NCI-H226 (cell line): ENCODE measurements at regions not wholly inside any gene's neighbourhood (a gene's known extent, or its start where the extent isn't known, plus 50 kb on each side); places are given as distances from the start of the nearest gene placed in this dataset.
"Not testable (repeated sequence)": the region's sequence is repeated elsewhere in the genome, so short reads cannot be mapped to it uniquely, and the experiment has no call there.

ENCODE experiments used
- DNase-seq: peaks from one replicate; pipeline ENCODE4 v3.0.0-alpha.2; 2015

DNA sequence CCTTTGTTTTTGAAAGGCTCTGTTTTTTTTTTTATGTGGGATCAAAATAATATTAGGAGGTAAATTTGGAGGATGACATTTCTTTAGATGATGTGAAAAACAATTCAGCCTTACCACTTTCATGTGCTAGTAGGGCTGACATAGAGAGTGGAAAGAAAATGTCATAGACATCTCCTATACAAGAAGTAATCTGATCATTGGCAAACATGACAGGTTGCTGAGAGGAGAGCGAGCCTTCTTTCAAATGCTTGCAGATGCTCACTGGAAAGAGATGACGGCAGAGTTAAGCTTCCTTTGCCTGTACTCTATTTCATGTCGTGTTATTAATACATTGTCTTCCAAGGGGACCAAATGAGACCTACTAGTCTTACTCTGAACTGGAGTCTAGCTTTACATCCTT lies 160.1 kb upstream of the DAP start:
- no peak for DNase-seq

DNA sequence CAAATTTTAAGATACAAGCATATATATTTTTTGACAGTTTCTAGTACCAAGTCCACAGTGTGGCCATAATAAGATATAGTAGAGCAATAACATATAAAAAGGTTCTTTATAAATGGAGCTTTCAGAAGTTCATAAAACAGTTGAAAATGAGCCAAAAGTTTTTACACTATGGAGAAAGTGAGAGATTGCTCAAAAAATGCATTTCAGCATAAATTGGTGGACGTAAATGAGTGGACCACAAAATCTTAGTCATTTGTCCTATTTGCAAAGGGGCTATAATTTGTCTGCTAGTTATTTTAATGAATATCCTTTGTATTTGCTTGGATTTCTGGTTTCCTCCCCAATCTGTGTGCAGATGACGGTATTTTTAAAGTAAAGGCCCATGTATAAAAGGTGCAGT lies 159.4 kb upstream of the DAP start:
- DNase-seq = no peak

DNA sequence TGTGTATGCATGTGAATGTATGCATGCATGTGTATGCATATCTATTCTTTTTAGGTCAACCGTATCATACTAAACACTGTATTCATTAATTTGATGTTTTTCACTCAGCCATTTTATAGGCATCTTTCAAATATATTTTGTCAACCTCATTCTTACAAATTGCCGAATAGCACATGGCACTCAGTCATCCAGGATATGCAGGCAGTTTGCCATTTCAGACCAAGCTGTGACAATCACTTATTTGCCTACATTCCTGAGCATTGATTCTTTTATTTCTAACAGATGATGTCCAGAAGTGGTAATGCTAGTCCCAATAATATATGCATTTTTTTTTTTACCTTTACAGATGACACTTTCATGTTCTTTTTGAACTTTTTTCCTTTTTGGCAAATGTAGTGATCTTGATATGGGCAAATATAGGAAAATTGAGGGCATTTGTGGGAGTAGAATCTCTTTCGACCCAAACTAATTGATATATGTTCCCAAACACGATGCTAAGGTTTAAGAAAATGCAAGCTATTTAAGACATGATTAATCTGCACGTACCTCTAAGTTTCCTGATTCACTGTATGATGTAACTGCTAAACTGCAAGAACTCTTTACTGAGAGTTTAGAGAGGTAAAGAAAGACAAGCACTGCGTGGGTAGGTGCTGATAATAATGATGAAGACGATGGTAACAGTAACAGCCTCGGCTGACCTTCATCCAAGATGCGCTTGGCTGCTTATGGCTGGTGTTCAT lies 153.9 kb upstream of the DAP start:
- DNase-seq = no peak

DNA sequence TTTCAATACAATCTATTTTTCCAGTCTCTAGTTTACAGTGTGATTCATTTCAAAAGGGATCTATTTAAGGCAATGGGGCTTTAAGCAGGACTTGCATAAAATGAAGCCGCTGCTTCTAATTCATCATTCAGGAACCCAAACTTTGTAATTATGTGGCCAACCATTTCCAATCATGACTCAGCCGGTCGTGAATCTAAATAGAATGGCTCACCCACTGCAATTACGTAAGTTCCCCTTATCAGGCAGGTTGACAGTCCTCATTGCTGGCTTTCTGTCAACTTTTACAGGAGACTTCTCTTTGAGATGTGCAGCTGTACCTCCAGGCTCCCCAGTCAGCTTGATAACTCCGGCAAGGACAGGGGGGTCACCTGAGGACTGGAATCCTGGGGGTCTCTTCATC lies 152.8 kb upstream of the DAP start:
- peak; percentile 14 for DNase-seq

DNA sequence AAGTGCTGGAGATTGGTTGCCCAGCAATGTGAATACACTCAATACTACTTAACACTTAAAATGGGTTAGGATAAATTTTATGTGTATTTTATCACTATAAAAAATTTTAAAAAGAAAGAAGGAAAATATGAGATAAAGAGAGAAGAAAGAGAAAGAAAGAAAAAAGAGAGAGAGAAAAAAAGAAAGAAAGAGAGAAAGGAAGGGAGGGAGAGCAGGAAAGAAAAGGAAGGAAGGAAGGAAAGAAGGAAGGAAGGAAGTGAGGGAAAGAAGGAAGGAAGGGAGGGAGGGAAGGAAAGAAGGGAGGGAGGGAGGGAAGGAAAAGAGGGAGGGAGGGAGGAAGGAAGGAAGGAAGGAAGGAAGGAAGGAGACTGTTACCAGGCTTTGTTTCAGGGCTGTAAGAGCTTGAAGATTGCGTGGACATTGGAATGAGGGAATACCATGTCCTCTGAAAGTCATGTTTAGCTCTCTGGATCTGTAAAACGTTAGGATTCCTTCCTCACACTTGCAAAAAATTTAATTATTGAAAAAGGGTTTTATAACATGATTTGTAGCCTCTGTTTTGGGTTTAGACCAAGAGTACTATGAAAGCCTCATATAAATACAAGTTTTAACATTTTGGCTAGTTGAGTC lies 152.3 kb upstream of the DAP start:
- no peak for DNase-seq

DNA sequence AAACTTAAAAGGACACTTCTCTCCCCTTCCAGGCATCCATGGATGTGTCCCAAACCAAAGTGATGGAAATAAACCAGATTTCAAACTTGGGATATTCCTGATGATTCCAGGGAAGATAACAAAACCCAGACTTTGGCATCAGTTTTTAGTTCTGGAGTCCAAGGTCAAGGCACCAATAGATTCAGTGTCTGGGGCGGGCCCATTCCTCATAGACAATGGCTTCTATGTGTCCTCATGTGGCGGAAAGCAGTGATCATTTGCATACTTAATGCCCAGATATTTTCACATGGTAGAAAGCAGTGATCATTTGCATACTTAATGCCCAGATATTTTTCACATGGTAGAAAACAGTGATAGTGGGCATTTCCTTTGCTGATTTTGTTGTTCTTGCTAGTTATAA lies 151.4 kb upstream of the DAP start:
- DNase-seq = no peak

DNA sequence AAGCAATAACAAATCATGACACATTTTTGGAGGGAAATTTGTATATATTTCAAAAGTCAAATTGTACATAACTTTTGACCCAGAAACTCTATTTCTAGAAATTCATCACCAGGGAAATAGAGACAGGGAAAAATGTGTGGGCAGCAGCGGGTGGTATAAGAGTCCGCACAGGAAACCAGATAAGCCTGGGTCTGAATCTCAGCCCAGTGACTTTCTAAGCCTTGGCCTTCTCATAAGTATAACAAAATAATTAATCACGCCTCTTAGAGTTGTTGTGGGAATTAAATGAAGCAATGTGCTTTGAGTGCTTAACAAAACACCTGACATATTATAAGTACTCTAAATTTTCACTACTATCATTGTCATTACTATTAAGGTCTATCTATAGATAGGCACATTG lies 149.2 kb upstream of the DAP start:
- DNase-seq = no peak

DNA sequence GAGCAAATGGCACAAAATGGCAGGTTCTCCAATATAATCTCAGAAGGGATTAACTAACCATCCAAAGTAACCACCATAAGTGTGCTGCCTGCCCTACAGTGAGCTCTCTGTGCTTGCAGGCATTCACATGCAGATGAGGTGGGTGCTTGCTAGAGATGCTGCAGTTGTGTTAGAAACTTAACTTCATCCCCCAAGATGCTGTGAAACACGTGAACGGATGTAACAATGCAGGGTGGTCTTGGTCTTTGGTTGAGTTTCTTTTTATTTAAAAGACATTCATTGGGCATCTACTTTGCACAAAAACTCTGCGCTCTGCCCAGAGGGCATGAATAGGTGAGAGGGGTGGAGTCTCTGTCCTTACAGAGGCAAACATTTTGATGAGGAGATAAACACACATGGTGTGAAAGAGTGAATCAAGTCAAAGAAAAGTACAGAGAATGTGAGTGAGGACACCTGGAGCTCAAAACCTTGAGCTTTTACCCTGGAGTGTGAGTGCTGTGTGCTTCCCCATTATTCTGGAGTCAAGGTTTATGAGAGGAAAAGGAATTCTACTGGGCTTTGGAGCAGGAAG lies 143.9 kb upstream of the DAP start:
- DNase-seq = no peak

DNA sequence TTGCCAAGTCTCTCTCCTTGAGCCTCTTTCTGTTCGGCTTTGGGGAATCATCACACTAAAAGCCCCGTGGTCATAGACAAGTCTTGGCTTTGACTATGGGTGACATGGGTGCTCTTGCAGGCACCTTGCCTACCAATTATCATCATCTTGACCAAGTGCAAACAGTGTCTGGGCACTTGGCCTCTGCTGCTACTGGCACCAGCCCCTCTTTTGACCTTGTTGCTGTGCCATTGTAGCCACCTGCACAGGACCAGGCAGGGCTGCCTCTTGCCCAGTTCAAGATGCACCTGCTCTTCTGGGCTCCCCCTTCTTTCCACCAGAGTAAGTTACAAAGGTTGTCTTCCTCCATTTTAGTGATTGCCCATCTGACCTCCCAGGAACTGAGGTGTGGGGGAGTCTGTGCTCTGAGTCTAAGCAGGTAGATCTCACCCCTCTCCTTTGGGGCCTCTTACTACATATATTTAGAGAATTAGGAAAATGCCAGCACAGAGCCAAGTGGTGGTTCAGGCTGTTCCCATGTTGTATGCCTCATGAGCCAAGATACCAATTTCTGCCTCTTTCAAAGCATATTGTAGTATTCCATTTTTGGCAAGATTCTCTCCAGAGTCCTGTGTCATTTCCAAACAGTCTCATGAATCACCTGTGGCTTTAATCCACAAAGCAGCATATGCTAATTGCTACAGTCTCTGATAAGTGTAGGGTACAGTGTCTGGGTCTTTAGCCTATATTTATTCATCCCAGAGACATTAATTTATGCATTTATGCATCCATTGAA lies 142.9 kb upstream of the DAP start:
- no peak for DNase-seq

DNA sequence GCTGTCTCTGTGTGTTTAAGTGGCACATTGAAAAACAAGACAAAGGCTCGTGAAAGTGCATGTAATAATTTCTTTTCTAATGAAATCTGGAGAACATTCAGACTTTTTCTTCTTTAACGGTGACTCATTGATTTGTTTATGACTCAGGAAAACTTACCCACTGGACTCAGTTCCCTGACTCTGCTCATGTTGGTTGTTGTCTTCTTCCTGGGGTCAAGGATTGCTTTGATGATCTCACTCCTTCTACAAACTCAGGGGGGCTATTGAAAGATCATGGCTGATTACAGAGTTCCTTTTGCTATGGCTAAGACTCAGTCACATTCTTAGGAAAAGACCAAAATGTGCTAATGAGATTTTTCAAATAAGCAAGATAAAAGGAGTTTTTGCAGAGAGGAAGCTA lies 141.1 kb upstream of the DAP start:
- no peak for DNase-seq

DNA sequence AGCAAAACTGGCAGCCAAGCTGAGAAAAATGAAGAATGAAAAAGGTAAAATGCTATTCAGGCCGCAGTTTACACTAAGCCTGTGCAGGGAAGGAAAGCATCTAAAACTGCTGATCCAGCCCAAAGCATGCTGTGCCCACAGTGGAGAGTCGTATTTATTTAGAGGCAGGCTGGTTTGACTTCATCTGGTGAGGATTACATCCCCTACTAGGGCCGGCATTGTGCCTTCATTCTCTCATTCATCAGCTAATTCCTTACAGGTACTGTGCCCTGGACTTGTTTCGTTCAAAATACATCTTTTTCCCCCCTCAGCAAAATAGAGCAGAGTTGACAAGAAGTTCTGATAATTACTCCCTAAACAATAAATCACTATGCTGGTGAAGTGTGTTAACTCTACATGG lies 137.5 kb upstream of the DAP start:
- DNase-seq = no peak

DNA sequence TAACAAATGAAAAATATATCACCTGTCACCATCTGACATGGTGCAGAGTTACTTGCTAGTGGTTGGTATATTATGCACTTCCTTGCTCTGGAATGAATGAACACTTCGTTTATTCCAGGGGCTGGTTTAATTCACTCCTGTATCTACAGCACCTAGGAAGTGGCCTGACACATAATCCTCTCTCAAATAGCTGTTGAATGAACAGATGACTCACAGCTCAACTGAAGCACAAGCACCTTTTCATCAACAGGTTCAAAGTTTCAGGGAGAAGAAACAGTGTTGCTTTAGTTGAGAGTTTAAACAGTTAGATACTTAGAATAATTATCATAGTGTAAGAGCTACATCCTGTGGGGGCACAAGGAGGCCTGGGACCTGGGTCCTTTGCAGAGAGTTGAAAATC lies 135.0 kb upstream of the DAP start:
- no peak for DNase-seq

DNA sequence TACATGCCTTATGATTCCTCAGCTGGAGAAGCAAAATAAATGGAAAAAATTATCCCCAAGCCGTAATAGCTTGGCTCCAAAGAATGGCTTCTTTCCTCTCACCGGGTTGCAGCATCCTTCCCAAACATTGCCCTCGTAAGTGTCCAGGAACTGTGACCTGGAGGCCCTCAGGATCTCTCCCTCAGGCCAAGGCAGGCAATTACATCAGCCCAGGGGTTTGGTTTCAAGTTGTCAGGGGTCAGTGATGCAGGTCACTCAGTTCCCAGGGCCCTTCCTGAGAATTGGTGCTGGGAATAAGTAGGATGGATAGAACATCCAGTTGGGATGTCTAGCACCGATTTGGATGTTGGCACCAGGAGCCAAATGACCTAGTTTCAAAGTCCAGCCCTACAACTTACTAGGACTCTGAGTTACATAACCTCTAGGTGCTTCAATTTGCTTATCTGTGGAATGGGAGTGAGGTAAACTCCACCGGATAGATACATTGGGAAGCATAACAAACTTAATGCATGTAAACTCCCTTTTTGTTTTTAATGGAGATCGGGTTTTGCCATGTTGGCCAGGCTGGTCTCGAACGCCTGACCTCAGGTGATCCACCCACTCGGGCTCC lies 133.5 kb upstream of the DAP start:
- DNase-seq = no peak

DNA sequence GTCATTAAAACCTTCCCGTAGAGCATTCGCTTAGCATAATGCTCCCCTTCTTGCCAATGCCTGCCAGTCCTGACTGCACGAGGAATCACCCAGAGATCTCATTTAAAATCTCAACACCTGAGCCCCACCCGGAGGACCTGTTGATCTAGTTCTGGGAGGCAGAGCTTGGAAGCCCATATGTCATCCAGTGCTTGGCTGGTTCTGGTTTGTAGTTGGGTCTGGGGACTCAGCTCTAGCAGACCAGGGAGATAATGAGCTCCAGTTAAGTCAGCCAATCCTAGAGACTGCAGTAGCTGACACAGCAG lies 131.8 kb upstream of the DAP start:
- no peak for DNase-seq

DNA sequence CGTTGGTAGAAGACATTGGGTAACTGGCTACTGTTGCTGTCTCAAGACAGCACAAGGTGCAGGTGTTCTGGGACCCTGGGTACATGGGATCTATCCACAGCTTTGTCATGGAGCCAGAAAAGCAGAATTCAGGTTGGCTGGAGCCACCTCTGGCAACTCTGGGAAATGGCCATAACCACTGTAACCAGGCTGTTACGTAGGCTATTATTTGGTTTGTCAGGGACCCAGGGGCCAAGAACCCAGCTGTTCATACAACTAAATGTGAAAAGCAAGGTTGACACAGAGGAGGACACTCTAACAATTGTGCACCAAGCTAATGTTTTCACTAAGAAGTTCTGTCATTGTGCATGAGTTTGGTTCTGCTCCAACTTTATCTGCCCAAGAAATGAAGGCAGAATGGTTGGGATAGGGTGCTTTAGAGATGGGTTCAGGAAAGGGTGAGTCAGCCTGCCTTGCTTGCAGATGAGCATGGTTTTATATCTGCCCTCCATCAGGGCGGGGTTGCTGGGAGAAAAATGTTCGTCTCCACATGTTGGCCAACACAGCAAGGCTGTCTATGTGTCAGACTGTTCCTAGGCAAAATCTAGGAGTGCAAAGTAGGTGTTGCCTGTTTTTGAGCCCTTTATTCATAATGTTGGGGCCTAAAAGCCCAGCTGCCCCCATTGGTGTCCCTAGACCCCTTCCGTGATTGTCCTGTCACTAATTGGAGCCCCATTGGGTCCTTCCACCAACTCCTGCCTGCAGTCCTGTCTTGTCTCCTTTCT lies 131.3 kb upstream of the DAP start:
- DNase-seq = no peak

DNA sequence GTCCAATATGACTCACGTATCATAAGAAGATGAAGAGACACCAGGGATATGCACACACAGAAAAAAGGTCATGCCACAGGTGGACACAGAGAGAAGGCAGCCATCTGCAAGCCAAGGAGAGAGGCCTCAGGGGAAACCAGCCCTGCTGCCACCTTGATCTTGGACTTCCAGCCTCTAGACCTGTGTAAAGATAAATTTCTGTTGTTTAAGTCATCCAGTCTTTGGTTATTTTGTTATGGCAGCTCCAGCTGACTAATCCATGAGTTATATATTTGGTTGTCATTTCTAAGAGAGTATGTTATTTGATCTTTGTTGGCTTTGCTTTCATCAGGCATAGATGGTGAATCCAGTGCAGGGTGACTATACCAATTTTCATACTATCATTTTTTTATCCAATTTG lies 130.2 kb upstream of the DAP start:
- no peak for DNase-seq

DNA sequence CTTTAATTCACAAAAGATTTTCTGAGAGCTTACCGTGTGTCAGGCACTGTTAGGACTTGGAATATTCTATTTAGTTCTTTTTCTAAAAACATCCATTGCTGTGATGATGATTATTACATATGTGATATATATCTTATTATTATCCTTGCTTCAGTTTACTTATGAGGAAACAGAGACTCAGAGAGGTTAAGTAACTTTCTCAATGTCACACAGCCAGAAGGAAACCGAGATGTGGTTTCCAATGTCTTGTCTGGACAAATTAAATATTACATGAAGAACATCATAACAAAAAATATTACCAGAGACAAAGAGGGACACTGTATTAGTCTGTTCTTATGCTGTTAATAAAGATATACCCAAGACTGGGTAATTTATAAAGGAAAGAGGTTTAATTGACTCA lies 125.5 kb upstream of the DAP start:
- no peak for DNase-seq

DNA sequence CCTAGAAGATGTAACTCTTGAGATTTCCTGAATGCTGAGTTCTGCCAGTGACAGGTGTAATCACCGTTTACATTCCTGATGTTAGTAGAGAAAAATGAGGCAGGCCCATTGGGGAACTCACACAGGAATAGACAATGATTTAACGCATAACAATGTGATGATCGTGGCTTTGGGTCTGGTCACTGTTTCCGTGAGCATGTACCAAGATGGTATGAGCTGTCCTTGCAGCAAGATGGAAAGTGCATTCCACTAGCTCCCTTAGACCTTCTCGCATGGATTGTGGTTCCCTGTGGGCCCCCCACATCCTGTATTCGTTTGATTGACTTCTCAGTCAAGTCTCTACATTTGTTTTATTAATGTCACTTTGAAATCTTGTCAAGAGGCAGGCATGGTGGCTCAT lies 124.0 kb upstream of the DAP start:
- DNase-seq = peak; percentile 56

DNA sequence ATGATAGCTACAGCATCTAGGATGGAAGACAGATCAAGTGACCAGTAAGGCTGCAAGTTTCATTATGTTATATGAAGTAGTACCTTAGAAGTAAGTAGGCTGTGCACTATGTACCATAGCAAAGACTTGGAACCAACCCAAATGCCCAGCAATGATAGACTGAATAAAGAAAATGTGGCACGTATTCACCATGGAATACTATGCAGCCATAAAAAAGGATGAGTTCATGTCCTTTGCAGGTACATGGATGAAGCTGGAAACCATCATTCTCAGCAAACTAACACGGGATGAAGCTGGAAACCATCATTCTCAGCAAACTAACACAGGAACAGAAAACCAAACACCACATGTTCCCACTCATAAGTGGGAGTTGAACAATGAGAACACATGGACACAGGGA lies 122.9 kb upstream of the DAP start:
- DNase-seq = not testable (repeated sequence)

DNA sequence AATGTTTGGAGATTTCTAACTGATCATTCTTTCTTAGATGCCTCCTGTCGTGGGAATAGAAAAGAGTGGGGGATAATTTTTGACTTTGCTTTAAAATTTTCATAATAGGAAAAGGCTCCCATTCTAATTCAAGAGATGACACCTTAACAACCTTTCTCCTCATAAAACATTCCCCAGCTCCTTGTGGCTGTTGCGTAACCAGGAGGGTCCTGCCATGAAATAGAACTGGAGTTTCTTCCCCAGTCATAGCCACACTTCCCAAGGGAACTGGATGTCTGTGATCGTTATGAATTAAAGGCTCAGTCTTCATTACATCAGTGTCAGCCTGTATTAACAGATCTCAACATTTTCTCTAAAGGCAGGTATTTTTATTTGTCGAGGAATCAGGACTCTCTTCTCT lies 119.9 kb upstream of the DAP start:
- no peak for DNase-seq

DNA sequence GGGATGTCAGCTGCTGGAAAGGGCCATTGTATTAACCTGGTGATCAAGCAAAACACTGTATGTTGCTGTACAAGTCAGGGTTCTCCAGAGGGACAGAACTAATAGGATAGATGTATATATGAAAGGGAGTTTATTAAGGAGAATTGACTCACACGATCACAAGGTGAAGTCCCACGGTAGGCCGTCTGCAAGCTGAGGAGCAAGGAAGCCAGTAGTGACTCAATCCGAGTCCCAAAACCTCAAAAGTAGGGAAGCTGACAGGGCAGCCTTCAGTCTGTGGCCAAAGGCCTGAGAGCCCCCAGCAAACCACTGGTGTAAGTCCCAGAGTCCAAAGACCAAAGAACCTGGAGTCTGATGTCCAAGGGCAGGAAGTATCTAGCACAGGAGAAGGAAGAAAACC lies 116.0 kb upstream of the DAP start:
- not testable (repeated sequence) for DNase-seq

DNA sequence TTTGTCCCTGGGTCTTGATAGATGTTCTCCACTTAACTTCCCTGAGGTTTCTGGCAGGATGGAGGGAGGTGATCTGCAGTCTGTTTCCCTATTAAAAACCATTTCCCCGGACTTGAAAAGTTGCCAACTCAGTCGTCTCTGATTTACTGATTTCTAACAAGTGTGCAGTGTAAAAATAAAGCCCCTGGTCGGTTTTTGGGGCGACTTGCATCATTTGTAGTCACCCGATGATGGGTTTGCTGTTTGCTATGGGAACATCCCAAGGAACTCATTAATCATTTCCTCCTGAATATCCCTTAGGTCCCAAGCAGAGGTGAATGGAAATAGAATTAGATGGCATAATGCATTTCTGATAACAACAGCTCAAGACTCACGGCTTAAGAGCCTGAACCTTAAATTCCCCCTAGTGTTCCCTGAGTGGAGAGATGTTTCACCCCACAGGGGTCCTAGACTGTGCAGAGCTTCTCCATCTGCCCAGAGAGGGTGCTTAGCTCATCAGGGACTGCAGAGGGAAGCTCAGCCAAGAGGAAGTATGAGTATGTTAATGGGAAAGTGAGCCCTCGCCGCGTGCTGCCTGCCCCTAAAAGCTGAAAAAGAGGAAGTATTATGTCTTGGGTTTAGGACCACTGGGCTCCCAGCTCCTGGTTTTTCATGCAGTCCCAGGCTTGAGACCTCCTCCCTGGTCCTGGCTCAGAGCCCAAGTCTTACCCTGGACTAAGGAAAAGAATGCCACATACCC lies 115.1 kb upstream of the DAP start:
- no peak for DNase-seq
